NCI-H2171 treated with DMSO at 0.1 percent for 48 hours (cell line): ENCODE measurements at regions not wholly inside any gene's neighbourhood (a gene's known extent, or its start where the extent isn't known, plus 50 kb on each side); places are given as distances from the start of the nearest gene placed in this dataset.

Experiments used
- DNase-seq: peaks from one replicate; lab custom pipeline; 2025; lab: John Stamatoyannopoulos, UW

GRCh38 chr9:120212153-120212852 is 367.7 kb downstream of the CDK5RAP2 start:
- DNase-seq = no peak

GRCh38 chr9:120210274-120210673 is 369.7 kb downstream of the CDK5RAP2 start:
- DNase-seq = peak; percentile 66

- no peak for DNase-seq
Measured at GRCh38 chr9:120202856-120203654, 376.9 kb downstream of the CDK5RAP2 start.

- DNase-seq = no peak
Measured at GRCh38 chr9:120198027-120198426, 381.9 kb downstream of the CDK5RAP2 start.

GRCh38 chr9:120197605-120198004 is 382.4 kb downstream of the CDK5RAP2 start:
- DNase-seq = no peak

GRCh38 chr9:120191141-120191540 is 388.8 kb downstream of the CDK5RAP2 start:
- no peak for DNase-seq

DNA sequence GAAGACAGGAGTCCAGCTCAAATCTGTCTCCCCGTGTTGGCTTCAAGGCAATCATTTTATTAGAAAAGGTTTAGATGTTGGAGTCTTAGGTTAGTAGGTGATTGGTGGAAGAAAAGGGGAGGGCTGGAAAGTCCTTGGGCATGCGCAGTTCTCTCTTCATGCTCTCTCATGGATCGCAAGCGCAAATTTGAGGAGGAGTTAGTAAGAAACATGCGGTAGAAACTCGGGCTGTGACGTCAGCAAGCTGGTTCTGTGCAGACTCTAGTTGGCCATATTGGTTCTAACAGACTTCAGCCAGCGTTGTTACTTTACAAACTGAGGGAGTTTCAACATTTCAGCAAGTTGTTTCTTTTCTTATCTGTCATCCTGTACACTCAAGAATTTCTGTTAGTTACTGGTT is 392.2 kb downstream of the CDK5RAP2 start:
- DNase-seq = no peak

GRCh38 chr9:120186276-120186675 is 393.7 kb downstream of the CDK5RAP2 start:
- DNase-seq = no peak

DNA sequence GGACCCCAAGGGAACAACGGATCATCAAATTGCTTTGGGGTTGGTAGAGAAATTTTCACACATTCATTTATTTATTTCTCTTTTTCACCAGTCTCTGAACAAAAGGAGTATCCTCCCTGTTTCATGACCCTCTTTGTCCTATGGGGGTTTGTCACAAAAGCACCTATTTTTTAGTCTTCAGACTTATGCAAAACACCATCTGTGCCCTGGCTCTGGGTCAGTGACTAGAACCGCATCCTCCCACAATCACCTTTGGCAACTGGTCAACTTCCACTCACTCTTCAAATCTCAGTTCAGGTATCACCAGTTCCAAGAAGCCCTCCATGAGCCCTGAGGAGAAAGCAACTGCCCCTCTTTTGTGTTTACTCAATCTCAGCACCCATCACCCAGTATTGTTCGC is 395.7 kb downstream of the CDK5RAP2 start:
- no peak for DNase-seq

GRCh38 chr9:120183615-120184014 is 396.4 kb downstream of the CDK5RAP2 start:
- no peak for DNase-seq

DNA sequence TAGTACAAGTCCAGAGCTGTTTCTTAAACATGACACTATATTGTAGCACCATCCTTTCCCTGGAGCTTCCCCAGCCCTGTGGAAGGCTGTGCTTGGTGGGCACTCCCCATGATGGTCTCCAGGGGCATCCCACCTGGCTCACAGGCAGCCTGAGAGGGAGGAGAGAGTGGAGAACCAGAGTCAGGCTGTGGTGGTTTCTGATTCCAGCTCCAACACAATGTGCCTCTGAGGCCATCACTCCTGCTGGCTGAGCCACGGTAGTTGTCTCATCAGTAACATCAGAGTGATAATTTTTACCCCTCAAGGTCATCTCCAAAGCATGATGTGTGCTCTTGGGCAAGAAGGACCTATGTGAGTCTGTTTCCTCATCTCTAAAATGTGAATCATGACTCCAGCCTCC is 398.0 kb downstream of the CDK5RAP2 start:
- DNase-seq = no peak

DNA sequence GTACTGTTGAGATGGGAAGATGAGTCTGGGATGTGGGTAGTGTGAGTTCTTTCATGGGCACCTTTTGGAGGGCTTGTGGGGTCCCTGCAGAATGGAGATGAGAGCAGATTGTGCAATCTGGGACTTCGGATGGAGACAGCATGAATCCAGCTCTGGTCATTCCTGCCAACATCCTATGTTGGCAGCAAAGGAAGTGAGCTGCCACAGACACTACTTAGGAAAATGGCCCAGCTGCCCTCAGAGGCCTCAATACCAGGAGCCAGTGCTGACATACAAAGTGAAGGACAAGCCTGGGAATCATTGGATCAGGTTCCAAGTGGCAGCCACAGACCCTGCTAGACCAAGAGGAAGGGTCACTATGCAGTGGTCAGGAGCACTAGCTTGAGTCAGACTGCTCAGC is 402.8 kb downstream of the CDK5RAP2 start:
- DNase-seq = no peak

GRCh38 chr9:120175031-120175430 is 404.9 kb downstream of the CDK5RAP2 start:
- peak; percentile 61 for DNase-seq

- DNase-seq = peak; percentile 74
Measured at GRCh38 chr9:120161776-120162175, 418.2 kb downstream of the CDK5RAP2 start.

DNA sequence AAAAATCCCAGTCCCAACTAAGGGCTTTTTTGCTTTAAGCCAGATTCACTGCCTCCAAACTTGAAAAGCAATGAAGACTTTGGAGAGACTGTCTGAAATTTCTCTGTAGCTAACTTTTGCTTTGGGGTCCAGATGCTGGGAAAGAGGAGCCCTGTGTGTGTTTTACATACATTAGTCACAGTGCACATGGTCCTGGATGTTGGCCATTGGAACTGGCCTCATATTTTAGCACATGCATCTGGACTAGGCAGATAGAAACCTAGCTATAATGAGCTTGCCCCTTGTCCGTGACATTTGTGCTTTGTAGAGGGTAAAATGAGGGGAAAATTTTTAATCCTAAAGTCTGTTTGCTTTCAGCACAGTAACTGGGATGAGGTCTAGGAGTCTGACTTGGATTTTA is 421.7 kb downstream of the CDK5RAP2 start:
- DNase-seq = no peak

- DNase-seq = no peak
Measured at GRCh38 chr9:120156376-120156775, 423.6 kb downstream of the CDK5RAP2 start.

DNA sequence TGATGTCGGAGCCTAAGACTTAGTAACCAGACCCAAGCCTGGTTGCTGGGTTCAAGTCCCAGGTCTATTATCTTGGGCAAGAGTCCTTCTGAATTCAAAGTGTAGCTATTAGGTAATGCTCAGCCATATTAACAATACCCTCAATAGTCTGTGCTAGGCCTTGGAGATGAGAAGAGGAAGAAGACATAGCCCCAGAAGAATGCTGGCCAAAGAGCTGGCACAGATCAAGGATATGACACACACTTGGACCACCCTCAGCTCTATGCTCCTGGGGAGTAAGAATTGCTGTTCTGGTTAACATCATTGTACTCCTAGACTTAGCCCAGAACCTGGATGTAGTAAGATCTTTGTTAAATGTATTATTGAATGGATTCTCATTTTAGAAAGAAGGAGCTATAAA is 426.7 kb downstream of the CDK5RAP2 start:
- no peak for DNase-seq

DNA sequence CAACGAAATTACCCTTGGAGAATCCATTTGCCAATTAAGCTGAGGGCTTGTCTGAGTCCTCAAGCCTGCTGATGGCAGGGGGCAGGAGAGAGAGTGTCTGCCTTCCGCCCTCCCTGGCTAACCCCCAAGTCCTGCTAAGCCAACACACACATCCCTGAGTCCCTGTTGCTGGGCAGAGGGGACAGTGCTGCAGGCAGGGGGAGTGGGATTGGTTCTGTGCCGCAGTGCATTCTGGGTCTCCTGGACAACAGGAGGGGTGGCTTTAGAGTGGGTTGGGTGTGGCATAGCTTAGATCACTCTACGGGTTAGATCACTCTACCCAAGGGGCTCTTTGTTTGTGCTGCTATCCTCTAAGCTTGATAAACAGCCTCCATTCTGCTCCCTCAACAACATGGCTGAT is 427.7 kb downstream of the CDK5RAP2 start:
- DNase-seq = no peak

GRCh38 chr9:120151806-120152205 is 428.2 kb downstream of the CDK5RAP2 start:
- DNase-seq = no peak

GRCh38 chr9:120151149-120151548 is 428.8 kb downstream of the CDK5RAP2 start:
- no peak for DNase-seq

GRCh38 chr9:120138955-120139354 is 441.0 kb downstream of the CDK5RAP2 start:
- no peak for DNase-seq

GRCh38 chr9:120137186-120137840 is 442.7 kb downstream of the CDK5RAP2 start:
- peak; percentile 60 for DNase-seq

DNA sequence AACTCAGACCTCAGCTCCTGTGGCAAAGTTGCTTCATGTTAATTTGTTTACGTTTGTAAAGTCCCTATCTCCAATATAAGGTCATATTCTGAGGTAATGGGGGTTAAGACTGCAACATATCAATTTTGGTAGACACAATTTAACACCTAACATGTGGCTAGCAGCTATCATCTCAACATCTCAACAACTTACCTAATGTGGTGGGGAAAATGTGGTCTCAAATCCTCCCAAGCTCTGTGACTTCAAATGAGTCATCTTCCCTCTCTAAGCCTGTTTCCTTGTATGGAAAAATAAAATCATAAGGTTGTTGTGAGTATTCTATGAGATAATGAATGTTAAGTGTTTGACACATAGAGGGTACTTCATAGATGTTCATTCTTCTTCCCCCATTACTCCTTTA is 443.3 kb downstream of the CDK5RAP2 start:
- DNase-seq = no peak
